ENCODE measurements at regions not wholly inside any gene's neighbourhood (a gene's known extent, or its start where the extent isn't known, plus 50 kb on each side); places are given as distances from the start of the nearest gene placed in this dataset.

- no peak for TF ChIP-seq POLR2AphosphoS5 (IDR thresholded peaks at IDR 0.05; ENCODE audit: low read depth, low read length)
- no peak for TF ChIP-seq POLR2A (IDR thresholded peaks at IDR 0.05; ENCODE audit: low read depth, low read length)
Measured at GRCh38 chr1:233544304-233544703, 69.6 kb upstream of the KCNK1 start.
